Activated CD8-positive, alpha-beta T cell treated with anti-CD3 and anti-CD28 coated beads for 36 hours (primary cell): ENCODE measurements at regions not wholly inside any gene's neighbourhood (a gene's known extent, or its start where the extent isn't known, plus 50 kb on each side); places are given as distances from the start of the nearest gene placed in this dataset.

Experiments used
- ATAC-seq: fragments of 200-7000 bp; cut with Tn5 transposase; one replicate; pipeline ENCODE4 v1.10.0; 2021; ENCODE audit warnings: mild to moderate bottlenecking, moderate library complexity
- CTCF ChIA-PET: fragments of 350-600 bp; sonication (Branson Sonifier 250); formaldehyde crosslinking; loops from one replicate; lab custom pipeline; 2021; ENCODE audit warnings: antibody characterized with exemption; lab: Charles Lee
- POLR2A ChIA-PET: fragments of 350-600 bp; sonication (Branson Sonifier 250); formaldehyde crosslinking; loops from one replicate; lab custom pipeline; 2021; ENCODE audit warnings: antibody characterized with exemption; lab: Charles Lee
- DNase-seq: peaks from one replicate; pipeline ENCODE4 v3.0.0-alpha.2; 2020
- H3K27ac Mint-ChIP-seq: one replicate; pipeline ENCODE4 v1.8.0; 2021; ENCODE audit warnings: mild to moderate bottlenecking, mixed read lengths
- H3K27me3 Mint-ChIP-seq: one replicate; pipeline ENCODE4 v1.8.0; 2021; ENCODE audit warnings: mixed read lengths
- H3K36me3 Mint-ChIP-seq: one replicate; pipeline ENCODE4 v1.8.0; 2021; ENCODE audit warnings: low read depth, mixed read lengths
- H3K4me1 Mint-ChIP-seq: one replicate; pipeline ENCODE4 v1.8.0; 2021; ENCODE audit warnings: low read depth, mixed read lengths
- H3K4me3 Mint-ChIP-seq: one replicate; pipeline ENCODE4 v1.8.0; 2021; ENCODE audit warnings: mild to moderate bottlenecking, moderate library complexity, mixed read lengths
- H3K9me3 Mint-ChIP-seq: one replicate; pipeline ENCODE4 v1.8.0; 2021; ENCODE audit warnings: mixed read lengths
- CTCF ChIP-seq: fragments of 200-600 bp; IDR thresholded peaks from one replicate; pipeline ENCODE4 v1.8.0; 2022; ENCODE audit warnings: antibody characterized with exemption, mild to moderate bottlenecking
- intact Hi-C: fragments of 100-400 bp; cut with micrococcal nuclease; formaldehyde crosslinking; loops from one replicate; pipeline ENCODE4 v1.10.0; 2022

GRCh38 chr2:144067506-144067905 is 452.4 kb downstream of the ZEB2 start:
- POLR2A ChIA-PET = no interaction called here
- Mint-ChIP-seq H3K9me3 (no peaks in the 10 kb centered on the region), H3K4me1 (no peaks in the 10 kb centered on the region), H3K36me3 (peaks cover 2% of the 10 kb centered on the region), H3K27ac (no peak overlapping the region), H3K4me3 (no peak overlapping the region), H3K27me3 (no peaks in the 10 kb centered on the region)
- intact Hi-C loops = no loop called here
- TF ChIP-seq CTCF = no peak
- CTCF ChIA-PET = no interaction called here
- ATAC-seq = no peak
- DNase-seq = no peak

GRCh38 chr2:144063602-144064001 is 456.3 kb downstream of the ZEB2 start:
- ATAC-seq (no peak), DNase-seq (no peak)
- Mint-ChIP-seq H3K36me3 (peaks cover 2% of the 10 kb centered on the region), H3K4me3 (no peak overlapping the region), H3K27me3 (no peaks in the 10 kb centered on the region), H3K9me3 (no peaks in the 10 kb centered on the region), H3K27ac (no peak overlapping the region), H3K4me1 (no peaks in the 10 kb centered on the region)
- ChIA-PET CTCF (no interaction called here), POLR2A (interaction anchor here (1.4 kb wide), 1 partner anchor 10 kb away, joined by 4 read pairs; no protein-coding TSS in a partner anchor)
- intact Hi-C loops = no loop called here
- no peak for TF ChIP-seq CTCF

- H3K9me3 Mint-ChIP-seq = no peaks in the 10 kb centered on the region
- no peak for DNase-seq
- no peaks in the 10 kb centered on the region for H3K27me3 Mint-ChIP-seq
- TF ChIP-seq CTCF = no peak
- H3K4me1 Mint-ChIP-seq = no peaks in the 10 kb centered on the region
- H3K36me3 Mint-ChIP-seq = no peaks in the 10 kb centered on the region
- ATAC-seq = no peak
- ChIA-PET CTCF (interaction anchor here (1.1 kb wide), 1 partner anchor 11 kb away, joined by 4 read pairs; no protein-coding TSS in a partner anchor), POLR2A (no interaction called here)
- intact Hi-C loops = no loop called here
- no peak overlapping the region for H3K4me3 Mint-ChIP-seq
- H3K27ac Mint-ChIP-seq = no peak overlapping the region
Measured at GRCh38 chr2:144054911-144055310, 465.0 kb downstream of the ZEB2 start.

GRCh38 chr2:144052083-144052482 is 467.8 kb downstream of the ZEB2 start:
- no peak for ATAC-seq
- intact Hi-C loops = no loop called here
- H3K27ac Mint-ChIP-seq = no peak overlapping the region
- no peaks in the 10 kb centered on the region for H3K36me3 Mint-ChIP-seq
- DNase-seq = no peak
- no peak for TF ChIP-seq CTCF
- ChIA-PET POLR2A (no interaction called here), CTCF (no interaction called here)
- no peaks in the 10 kb centered on the region for H3K27me3 Mint-ChIP-seq
- H3K9me3 Mint-ChIP-seq = no peaks in the 10 kb centered on the region
- no peaks in the 10 kb centered on the region for H3K4me1 Mint-ChIP-seq
- no peak overlapping the region for H3K4me3 Mint-ChIP-seq

GRCh38 chr2:144049137-144049536 is 470.8 kb downstream of the ZEB2 start:
- H3K27ac Mint-ChIP-seq = no peak overlapping the region
- H3K4me1 Mint-ChIP-seq = no peaks in the 10 kb centered on the region
- TF ChIP-seq CTCF = no peak
- no peaks in the 10 kb centered on the region for H3K27me3 Mint-ChIP-seq
- no peaks in the 10 kb centered on the region for H3K9me3 Mint-ChIP-seq
- CTCF ChIA-PET = no interaction called here
- no peaks in the 10 kb centered on the region for H3K36me3 Mint-ChIP-seq
- POLR2A ChIA-PET = no interaction called here
- H3K4me3 Mint-ChIP-seq = no peak overlapping the region
- no peak for DNase-seq
- ATAC-seq = no peak
- intact Hi-C loops = no loop called here
